Activated naive CD4-positive, alpha-beta T cell treated with anti-CD3 and anti-CD28 coated beads, Interleukin-2, amount 10 ng/mL, durations not matched to agents 7 days and 5 days (primary cell): ENCODE measurements at regions not wholly inside any gene's neighbourhood (a gene's known extent, or its start where the extent isn't known, plus 50 kb on each side); places are given as distances from the start of the nearest gene placed in this dataset.

Experiments used
- CTCF ChIA-PET: fragments of 350-600 bp; sonication (Branson Sonifier 250); formaldehyde crosslinking; loops from one replicate; lab custom pipeline; 2021; ENCODE audit warnings: antibody characterized with exemption; lab: Charles Lee
- DNase-seq: peaks from one replicate; pipeline ENCODE4 v3.0.0-alpha.2; 2020
- H3K27ac Mint-ChIP-seq: one replicate; pipeline ENCODE4 v1.8.0; 2021; ENCODE audit warnings: mild to moderate bottlenecking, moderate library complexity, mixed read lengths
- H3K27me3 Mint-ChIP-seq: one replicate; pipeline ENCODE4 v1.8.0; 2021; ENCODE audit warnings: mild to moderate bottlenecking, mixed read lengths
- H3K36me3 Mint-ChIP-seq: one replicate; pipeline ENCODE4 v1.8.0; 2021; ENCODE audit warnings: mixed read lengths
- H3K4me1 Mint-ChIP-seq: one replicate; pipeline ENCODE4 v1.8.0; 2021; ENCODE audit warnings: mixed read lengths
- H3K4me3 Mint-ChIP-seq: one replicate; pipeline ENCODE4 v1.8.0; 2021; ENCODE audit warnings: mild to moderate bottlenecking, moderate library complexity, mixed read lengths
- H3K9me3 Mint-ChIP-seq: one replicate; pipeline ENCODE4 v1.8.0; 2021; ENCODE audit warnings: mixed read lengths

DNA sequence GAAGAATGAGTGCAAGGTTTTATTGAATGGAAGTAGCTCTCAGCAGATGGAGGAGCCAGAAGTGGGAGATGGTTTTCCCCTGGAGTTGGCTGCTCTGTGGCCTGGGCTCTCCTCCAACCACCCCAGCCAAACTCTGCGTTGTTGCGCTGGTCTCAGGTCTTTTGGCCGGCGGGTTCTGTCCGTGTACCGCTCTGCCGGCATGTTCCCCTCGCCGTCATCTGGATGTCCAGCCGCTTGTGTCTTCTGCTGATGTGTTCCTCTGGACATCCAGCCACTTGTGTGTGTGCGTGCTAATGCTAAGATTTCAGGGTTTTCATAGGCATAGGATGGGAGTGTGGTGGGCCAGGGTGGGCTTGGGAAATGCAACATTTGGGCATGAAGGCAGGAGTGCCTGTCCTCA lies 1311.3 kb upstream of the TMEFF2 start:
- CTCF ChIA-PET: no interaction called here
- H3K27me3 Mint-ChIP-seq: no peaks in the 10 kb centered on the region
- DNase-seq: no peak
- peaks cover 2% of the 10 kb centered on the region for H3K9me3 Mint-ChIP-seq
- H3K4me1 Mint-ChIP-seq: no peaks in the 10 kb centered on the region
- no peak overlapping the region for H3K27ac Mint-ChIP-seq
- H3K4me3 Mint-ChIP-seq: no peak overlapping the region
- H3K36me3 Mint-ChIP-seq: no peaks in the 10 kb centered on the region

DNA sequence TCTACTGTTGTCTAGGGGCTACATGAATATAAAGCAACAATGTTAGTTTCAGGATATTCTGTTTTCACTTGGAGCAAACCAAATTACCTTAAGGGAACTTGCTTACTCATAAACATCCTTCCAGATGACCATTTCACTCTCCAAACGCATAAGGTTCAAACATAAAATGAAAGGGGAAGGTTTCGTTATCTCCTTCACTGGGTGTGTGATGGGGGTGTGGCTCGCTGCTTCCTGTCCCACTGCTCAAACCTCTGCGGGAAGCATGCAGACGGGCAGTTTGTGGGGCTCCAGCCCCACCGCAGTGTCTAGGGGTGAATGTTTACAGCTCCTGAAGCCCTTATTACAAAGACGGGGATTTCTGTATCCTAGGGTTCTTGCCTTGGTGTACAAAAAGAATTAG lies 1310.9 kb upstream of the TMEFF2 start:
- peaks cover 2% of the 10 kb centered on the region for H3K9me3 Mint-ChIP-seq
- CTCF ChIA-PET: no interaction called here
- no peaks in the 10 kb centered on the region for H3K36me3 Mint-ChIP-seq
- no peak for DNase-seq
- no peaks in the 10 kb centered on the region for H3K27me3 Mint-ChIP-seq
- H3K4me1 Mint-ChIP-seq: no peaks in the 10 kb centered on the region
- no peak overlapping the region for H3K27ac Mint-ChIP-seq
- no peak overlapping the region for H3K4me3 Mint-ChIP-seq

DNA sequence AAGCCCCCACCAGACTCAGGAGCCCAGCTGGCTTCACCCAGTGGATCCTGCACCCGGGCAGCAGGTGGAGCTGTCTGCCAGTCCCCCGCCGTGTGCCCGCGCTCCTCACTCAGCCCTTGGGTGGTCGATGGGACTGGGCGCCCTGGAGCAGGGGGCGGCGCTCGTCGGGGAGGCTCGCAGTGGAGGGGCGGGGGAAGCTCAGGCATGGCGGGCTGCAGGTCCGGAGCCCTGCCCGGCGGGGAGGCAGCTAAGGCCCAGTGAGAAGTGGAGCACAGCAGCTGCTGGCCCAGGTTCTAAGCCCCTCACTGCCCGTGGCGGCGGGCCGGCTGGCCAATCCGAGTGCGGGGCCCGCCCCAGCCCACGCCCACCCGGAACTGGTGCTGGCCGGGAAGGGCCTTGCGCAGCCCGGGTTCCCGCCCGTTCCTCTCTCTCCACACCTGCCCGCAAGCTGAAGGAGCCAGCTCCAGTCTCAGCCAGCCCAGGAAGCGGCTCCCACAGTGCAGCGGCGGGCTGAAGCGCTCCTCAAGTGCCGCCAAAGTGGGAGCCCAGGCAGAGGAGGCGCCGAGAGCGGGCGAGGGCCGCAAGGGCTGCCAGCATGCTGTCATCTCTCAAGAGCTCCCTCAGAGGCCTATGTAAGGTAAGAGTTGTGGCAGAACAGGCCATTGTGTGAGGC lies 1307.8 kb upstream of the TMEFF2 start:
- Mint-ChIP-seq H3K27me3 (no peaks in the 10 kb centered on the region), H3K9me3 (peaks cover 5% of the 10 kb centered on the region), H3K4me1 (no peaks in the 10 kb centered on the region), H3K4me3 (no peak overlapping the region), H3K27ac (no peak overlapping the region), H3K36me3 (no peaks in the 10 kb centered on the region)
- CTCF ChIA-PET: no interaction called here
- no peak for DNase-seq

DNA sequence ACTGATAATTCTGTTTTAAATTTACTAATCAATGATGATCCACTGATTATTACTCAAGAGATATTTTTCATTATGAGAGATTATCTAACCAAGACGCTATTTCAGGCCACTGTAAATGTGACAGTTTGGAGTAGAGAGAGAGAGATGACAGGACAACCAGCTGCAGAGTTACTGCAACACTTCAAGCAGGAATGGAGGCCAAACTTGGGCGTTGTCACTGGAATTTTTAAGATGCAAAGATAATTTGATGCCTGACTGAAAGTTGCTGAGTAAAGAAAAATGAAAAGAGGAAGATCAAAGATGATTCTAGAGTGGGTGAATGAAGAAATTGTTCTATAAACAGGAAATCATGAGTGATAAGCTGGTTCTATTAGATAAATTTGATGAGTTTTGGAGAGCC lies 1302.1 kb upstream of the TMEFF2 start:
- CTCF ChIA-PET: no interaction called here
- Mint-ChIP-seq H3K27ac (no peak overlapping the region), H3K9me3 (peaks cover 3% of the 10 kb centered on the region), H3K4me1 (no peaks in the 10 kb centered on the region), H3K36me3 (no peaks in the 10 kb centered on the region), H3K4me3 (no peak overlapping the region), H3K27me3 (no peaks in the 10 kb centered on the region)
- DNase-seq: no peak

GRCh38 chr2:193482557-193482956 lies 1287.8 kb upstream of the TMEFF2 start:
- Mint-ChIP-seq H3K4me3 (no peak overlapping the region), H3K9me3 (no peaks in the 10 kb centered on the region), H3K27ac (no peak overlapping the region), H3K4me1 (no peaks in the 10 kb centered on the region), H3K27me3 (no peaks in the 10 kb centered on the region), H3K36me3 (no peaks in the 10 kb centered on the region)
- DNase-seq: no peak
- CTCF ChIA-PET: no interaction called here

GRCh38 chr2:193480187-193480586 lies 1285.5 kb upstream of the TMEFF2 start:
- no peaks in the 10 kb centered on the region for H3K9me3 Mint-ChIP-seq
- no peak for DNase-seq
- H3K4me1 Mint-ChIP-seq: no peaks in the 10 kb centered on the region
- CTCF ChIA-PET: no interaction called here
- H3K27me3 Mint-ChIP-seq: no peaks in the 10 kb centered on the region
- no peaks in the 10 kb centered on the region for H3K36me3 Mint-ChIP-seq
- no peak overlapping the region for H3K27ac Mint-ChIP-seq
- H3K4me3 Mint-ChIP-seq: no peak overlapping the region

- CTCF ChIA-PET: no interaction called here
- Mint-ChIP-seq H3K4me1 (no peaks in the 10 kb centered on the region), H3K9me3 (peaks cover 1% of the 10 kb centered on the region), H3K36me3 (no peaks in the 10 kb centered on the region), H3K4me3 (no peak overlapping the region), H3K27ac (no peak overlapping the region), H3K27me3 (no peaks in the 10 kb centered on the region)
- DNase-seq: no peak
Observed at GRCh38 chr2:193476171-193476800, 1281.6 kb upstream of the TMEFF2 start.

DNA sequence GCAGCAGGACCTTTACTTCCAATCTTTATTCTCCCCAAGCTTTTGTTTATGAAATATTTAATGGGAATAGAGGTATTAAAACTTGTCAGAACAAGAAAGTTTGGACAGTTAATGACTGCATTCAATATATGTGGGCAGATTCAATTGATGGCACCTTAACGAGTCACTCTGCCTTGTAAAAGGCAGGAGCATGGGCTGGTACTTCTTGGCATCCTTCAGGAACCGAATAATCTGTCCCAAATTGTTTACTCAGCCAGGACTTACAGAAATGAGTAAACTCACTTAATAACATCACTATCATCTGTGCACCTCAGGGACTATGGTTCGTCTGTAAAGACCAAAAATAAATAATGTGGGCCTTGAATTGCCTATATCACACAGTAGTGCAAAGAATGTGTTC lies 1280.3 kb upstream of the TMEFF2 start:
- CTCF ChIA-PET: no interaction called here
- H3K4me1 Mint-ChIP-seq: no peaks in the 10 kb centered on the region
- H3K36me3 Mint-ChIP-seq: no peaks in the 10 kb centered on the region
- H3K4me3 Mint-ChIP-seq: no peak overlapping the region
- no peak overlapping the region for H3K27ac Mint-ChIP-seq
- H3K27me3 Mint-ChIP-seq: no peaks in the 10 kb centered on the region
- DNase-seq: no peak
- H3K9me3 Mint-ChIP-seq: peaks cover 1% of the 10 kb centered on the region

GRCh38 chr2:193469251-193469650 lies 1274.5 kb upstream of the TMEFF2 start:
- no peak for DNase-seq
- Mint-ChIP-seq H3K4me3 (no peak overlapping the region), H3K36me3 (no peaks in the 10 kb centered on the region), H3K4me1 (no peaks in the 10 kb centered on the region), H3K9me3 (peaks cover 1% of the 10 kb centered on the region), H3K27me3 (no peaks in the 10 kb centered on the region), H3K27ac (no peak overlapping the region)
- CTCF ChIA-PET: no interaction called here

DNA sequence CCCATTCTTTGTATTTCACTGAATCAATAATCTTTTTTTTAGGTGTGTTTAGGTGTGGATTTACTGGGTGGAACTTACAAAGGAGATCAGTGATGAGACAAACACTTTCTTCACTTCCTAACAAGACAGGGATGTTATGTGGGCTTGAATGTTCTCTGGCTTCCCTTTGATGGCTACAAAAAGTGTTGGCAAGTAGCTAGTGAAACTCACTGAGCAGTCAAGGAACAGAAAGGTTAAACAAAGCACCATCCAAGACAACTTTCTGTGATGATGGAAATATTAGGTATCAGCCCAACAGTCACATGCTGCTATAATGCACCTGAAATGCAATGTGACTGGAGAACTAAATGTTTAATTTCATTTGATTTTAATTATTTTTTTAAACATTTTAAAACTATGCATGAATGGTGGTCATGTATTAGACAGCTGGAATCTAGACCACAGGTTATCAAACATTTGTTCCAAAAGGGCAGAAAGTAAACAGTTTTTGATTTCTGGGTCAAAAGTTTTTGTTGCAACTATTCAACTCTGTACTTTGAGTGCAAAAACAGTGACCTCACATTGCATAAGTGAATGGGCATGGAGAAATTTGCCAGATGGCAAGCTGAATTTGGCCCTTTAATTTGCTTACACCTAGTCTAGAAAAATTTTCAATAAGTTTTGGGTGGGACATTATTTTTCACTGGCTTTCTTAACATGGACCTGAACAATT lies 1272.7 kb upstream of the TMEFF2 start:
- Mint-ChIP-seq H3K27ac (no peak overlapping the region), H3K4me1 (no peaks in the 10 kb centered on the region), H3K4me3 (no peak overlapping the region), H3K27me3 (no peaks in the 10 kb centered on the region), H3K36me3 (no peaks in the 10 kb centered on the region), H3K9me3 (no peaks in the 10 kb centered on the region)
- DNase-seq: no peak
- CTCF ChIA-PET: no interaction called here

DNA sequence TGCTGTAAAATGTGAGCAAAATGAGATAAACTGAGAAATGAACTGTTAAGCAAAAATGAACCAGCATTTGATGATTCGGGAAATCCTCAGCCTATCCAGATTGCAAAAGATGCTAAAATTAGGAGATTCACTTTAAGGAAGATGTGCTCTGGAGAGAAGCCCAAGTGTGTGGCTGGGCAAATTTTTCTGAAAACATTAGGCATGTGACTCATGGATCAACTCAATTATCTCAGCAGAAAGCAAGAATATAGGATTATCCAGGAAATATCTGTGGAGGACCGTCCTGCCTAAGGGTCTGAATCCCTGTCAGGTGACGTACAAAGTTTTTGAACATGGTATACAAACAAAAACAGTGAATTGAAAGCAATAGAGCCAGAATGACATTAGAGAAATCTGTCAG lies 1268.3 kb upstream of the TMEFF2 start:
- Mint-ChIP-seq H3K9me3 (no peaks in the 10 kb centered on the region), H3K36me3 (no peaks in the 10 kb centered on the region), H3K27me3 (no peaks in the 10 kb centered on the region), H3K4me1 (no peaks in the 10 kb centered on the region), H3K27ac (no peak overlapping the region), H3K4me3 (no peak overlapping the region)
- DNase-seq: no peak
- CTCF ChIA-PET: no interaction called here

- H3K4me3 Mint-ChIP-seq: no peak overlapping the region
- no peak overlapping the region for H3K27ac Mint-ChIP-seq
- no peaks in the 10 kb centered on the region for H3K36me3 Mint-ChIP-seq
- CTCF ChIA-PET: interaction anchor here (1.1 kb wide), 1 partner anchor 122 kb away, joined by 3 read pairs; no protein-coding TSS in a partner anchor
- no peaks in the 10 kb centered on the region for H3K9me3 Mint-ChIP-seq
- H3K4me1 Mint-ChIP-seq: no peaks in the 10 kb centered on the region
- no peak for DNase-seq
- H3K27me3 Mint-ChIP-seq: no peaks in the 10 kb centered on the region
Observed at GRCh38 chr2:193462411-193462810, 1267.7 kb upstream of the TMEFF2 start.

GRCh38 chr2:193461431-193461934 lies 1266.8 kb upstream of the TMEFF2 start:
- H3K4me3 Mint-ChIP-seq: no peak overlapping the region
- CTCF ChIA-PET: interaction anchor here (1.1 kb wide), 1 partner anchor 123 kb away, joined by 3 read pairs; no protein-coding TSS in a partner anchor
- H3K27ac Mint-ChIP-seq: no peak overlapping the region
- no peaks in the 10 kb centered on the region for H3K9me3 Mint-ChIP-seq
- no peaks in the 10 kb centered on the region for H3K4me1 Mint-ChIP-seq
- H3K27me3 Mint-ChIP-seq: no peaks in the 10 kb centered on the region
- no peaks in the 10 kb centered on the region for H3K36me3 Mint-ChIP-seq
- no peak for DNase-seq

DNA sequence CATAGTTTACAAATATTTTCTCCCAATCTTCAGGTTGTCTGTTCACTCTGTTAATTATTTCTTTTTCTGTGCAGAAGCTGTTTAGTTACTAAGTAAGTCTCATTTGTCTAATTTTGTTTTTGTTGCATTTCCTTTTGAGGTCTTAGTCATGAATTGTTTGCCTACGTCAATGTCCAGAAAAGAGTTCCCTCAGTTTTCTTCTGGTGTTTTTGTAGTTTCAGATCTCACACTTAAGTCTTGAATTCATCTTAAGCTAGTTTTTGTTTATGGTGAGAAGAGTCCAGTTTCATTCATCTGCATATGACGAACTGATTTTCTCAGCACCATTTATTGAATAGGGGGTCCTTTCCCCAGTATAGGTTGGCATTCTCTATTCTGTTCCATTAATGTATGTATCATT lies 1252.2 kb upstream of the TMEFF2 start:
- Mint-ChIP-seq H3K27me3 (no peaks in the 10 kb centered on the region), H3K27ac (no peak overlapping the region), H3K4me1 (no peaks in the 10 kb centered on the region), H3K9me3 (no peaks in the 10 kb centered on the region), H3K36me3 (no peaks in the 10 kb centered on the region), H3K4me3 (no peak overlapping the region)
- no peak for DNase-seq
- CTCF ChIA-PET: no interaction called here

GRCh38 chr2:193442293-193442692 lies 1247.6 kb upstream of the TMEFF2 start:
- no peak for DNase-seq
- CTCF ChIA-PET: no interaction called here
- Mint-ChIP-seq H3K4me3 (no peak overlapping the region), H3K27me3 (no peaks in the 10 kb centered on the region), H3K36me3 (no peaks in the 10 kb centered on the region), H3K27ac (no peak overlapping the region), H3K4me1 (no peaks in the 10 kb centered on the region), H3K9me3 (no peaks in the 10 kb centered on the region)
